ENCODE measurements at regions not wholly inside any gene's neighbourhood (a gene's known extent, or its start where the extent isn't known, plus 50 kb on each side); places are given as distances from the start of the nearest gene placed in this dataset.

DNA sequence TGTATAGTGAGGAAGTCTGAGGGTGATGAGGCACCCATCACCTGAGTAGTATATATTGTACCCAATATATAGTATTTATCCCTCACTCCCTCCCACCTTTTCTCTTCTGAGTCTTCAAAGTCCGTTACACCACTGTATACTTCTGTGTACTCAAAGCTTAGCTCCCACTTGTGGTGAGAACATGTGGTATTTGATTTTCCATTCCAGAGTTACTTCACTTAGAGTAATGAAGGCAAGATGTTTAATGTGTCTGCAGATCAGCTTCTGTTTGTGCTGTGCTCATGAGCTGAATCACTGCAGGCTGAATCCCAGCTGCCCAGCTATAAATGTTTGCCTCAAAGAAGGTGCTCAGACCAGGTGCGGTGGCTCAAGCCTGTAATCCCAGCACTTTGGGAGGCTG is 139.3 kb upstream of the FOXA2 start:
- no peak overlapping the region for H3K4me2 ChIP-seq (ENCODE audit: low read length)
- no peaks in the 10 kb centered on the region; the same call in 1 of the 2 replicates for H4K20me1 ChIP-seq (ENCODE audit: insufficient read depth, low read length)
- no peaks in the 10 kb centered on the region for H3K4me1 ChIP-seq (ENCODE audit: low read length)
- H3K79me2 ChIP-seq (ENCODE audit: low read length) = no peaks in the 10 kb centered on the region
- no peak overlapping the region for H3K4me3 ChIP-seq (ENCODE audit: low read length)
- no peak overlapping the region for H3K9ac ChIP-seq (ENCODE audit: low read length)
- no peaks in the 10 kb centered on the region for H3K36me3 ChIP-seq (replicated peaks; ENCODE audit: low read depth, low read length)
- TF ChIP-seq, protein P1, sequence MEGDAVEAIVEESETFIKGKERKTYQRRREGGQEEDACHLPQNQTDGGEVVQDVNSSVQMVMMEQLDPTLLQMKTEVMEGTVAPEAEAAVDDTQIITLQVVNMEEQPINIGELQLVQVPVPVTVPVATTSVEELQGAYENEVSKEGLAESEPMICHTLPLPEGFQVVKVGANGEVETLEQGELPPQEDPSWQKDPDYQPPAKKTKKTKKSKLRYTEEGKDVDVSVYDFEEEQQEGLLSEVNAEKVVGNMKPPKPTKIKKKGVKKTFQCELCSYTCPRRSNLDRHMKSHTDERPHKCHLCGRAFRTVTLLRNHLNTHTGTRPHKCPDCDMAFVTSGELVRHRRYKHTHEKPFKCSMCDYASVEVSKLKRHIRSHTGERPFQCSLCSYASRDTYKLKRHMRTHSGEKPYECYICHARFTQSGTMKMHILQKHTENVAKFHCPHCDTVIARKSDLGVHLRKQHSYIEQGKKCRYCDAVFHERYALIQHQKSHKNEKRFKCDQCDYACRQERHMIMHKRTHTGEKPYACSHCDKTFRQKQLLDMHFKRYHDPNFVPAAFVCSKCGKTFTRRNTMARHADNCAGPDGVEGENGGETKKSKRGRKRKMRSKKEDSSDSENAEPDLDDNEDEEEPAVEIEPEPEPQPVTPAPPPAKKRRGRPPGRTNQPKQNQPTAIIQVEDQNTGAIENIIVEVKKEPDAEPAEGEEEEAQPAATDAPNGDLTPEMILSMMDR (IDR thresholded peaks at IDR 0.05; ENCODE audit: low read depth, low read length) = no peak
- no peak for TF ChIP-seq EZH2phosphoT487 (IDR thresholded peaks at IDR 0.05; ENCODE audit: low read depth)
- H3K27ac ChIP-seq (ENCODE audit: low read length) = no peak overlapping the region
- no peaks in the 10 kb centered on the region for H3K9me3 ChIP-seq (ENCODE audit: insufficient read depth, low read length)
- H3K27me3 ChIP-seq (ENCODE audit: low read depth, low read length) = peaks cover 13% of the 10 kb centered on the region
- no peak overlapping the region for H2AFZ ChIP-seq (ENCODE audit: low read depth, low read length)

DNA sequence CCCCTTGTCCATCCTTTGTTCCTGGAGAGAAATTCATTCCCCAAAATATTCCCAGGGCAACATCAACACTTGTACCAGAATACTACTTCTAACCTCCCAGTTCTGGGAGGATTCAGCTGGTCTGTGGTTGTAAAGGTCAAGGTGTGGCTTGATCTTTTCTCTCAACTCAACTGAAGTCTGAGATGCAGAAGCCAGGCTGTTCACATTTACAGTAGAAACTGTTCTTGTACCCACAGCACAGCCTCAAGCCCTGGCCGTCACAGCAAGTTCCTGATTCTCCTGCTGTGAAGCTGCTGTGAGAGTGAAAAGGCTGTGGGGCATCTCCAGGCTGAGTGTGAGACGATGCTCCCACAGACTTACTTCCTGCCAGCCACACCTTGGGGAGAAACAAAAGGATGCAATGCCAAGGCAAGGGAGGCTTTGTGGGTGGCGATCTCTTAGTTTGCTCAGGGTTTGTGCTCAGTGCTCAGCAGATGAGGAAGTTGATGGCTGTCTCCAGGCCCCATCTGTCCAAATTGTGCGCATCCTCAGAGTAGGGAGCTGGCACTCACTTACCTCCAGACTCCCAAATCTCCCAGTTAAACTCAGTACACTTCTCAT is 143.9 kb upstream of the FOXA2 start:
- no peaks in the 10 kb centered on the region; the same call in 1 of the 2 replicates for H4K20me1 ChIP-seq (ENCODE audit: insufficient read depth, low read length)
- H3K27me3 ChIP-seq (ENCODE audit: low read depth, low read length) = peaks cover 11% of the 10 kb centered on the region; the same call in 1 of the 2 replicates
- no peaks in the 10 kb centered on the region for H3K79me2 ChIP-seq (ENCODE audit: low read length)
- H3K9me3 ChIP-seq (ENCODE audit: insufficient read depth, low read length) = no peaks in the 10 kb centered on the region
- TF ChIP-seq EZH2phosphoT487 (IDR thresholded peaks at IDR 0.05; ENCODE audit: low read depth) = no peak
- TF ChIP-seq, protein P1 (IDR thresholded peaks at IDR 0.05; ENCODE audit: low read depth, low read length) = no peak
- H3K4me2 ChIP-seq (ENCODE audit: low read length) = no peak overlapping the region
- peaks cover 5% of the 10 kb centered on the region; the same call in 1 of the 2 replicates for H3K4me1 ChIP-seq (ENCODE audit: low read length)
- H3K36me3 ChIP-seq (replicated peaks; ENCODE audit: low read depth, low read length) = no peaks in the 10 kb centered on the region
- no peak overlapping the region for H3K9ac ChIP-seq (ENCODE audit: low read length)
- H3K27ac ChIP-seq (ENCODE audit: low read length) = no peak overlapping the region
- no peak overlapping the region for H2AFZ ChIP-seq (ENCODE audit: low read depth, low read length)
- H3K4me3 ChIP-seq (ENCODE audit: low read length) = no peak overlapping the region

DNA sequence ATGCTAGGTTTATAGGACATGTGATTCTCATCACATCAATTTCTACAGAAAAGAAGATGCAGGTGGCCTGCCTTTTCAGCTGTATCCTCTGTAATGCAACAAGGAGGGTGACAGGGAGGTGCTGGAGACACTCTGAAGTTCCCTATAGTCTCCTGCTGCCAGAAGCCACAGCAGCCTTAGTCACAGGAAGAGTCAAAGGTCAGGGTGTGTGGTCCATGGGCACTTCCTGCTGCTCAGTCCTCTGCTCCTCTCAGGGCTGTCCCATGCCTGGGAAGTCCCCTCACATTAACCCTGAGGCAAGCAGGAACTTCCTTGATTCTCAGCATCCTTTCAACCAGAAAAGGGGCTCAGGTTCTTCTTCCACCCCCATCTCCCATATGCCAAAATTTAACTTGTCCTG is 144.8 kb upstream of the FOXA2 start:
- Histone ChIP-seq H3K9ac (ENCODE audit: low read length) (no peak overlapping the region), H3K79me2 (ENCODE audit: low read length) (no peaks in the 10 kb centered on the region), H2AFZ (ENCODE audit: low read depth, low read length) (no peak overlapping the region), H3K9me3 (ENCODE audit: insufficient read depth, low read length) (no peaks in the 10 kb centered on the region), H3K27me3 (ENCODE audit: low read depth, low read length) (peaks cover 11% of the 10 kb centered on the region; the same call in 1 of the 2 replicates), H3K27ac (ENCODE audit: low read length) (no peak overlapping the region), H4K20me1 (ENCODE audit: insufficient read depth, low read length) (no peaks in the 10 kb centered on the region; the same call in 1 of the 2 replicates), H3K4me1 (ENCODE audit: low read length) (peaks cover 5% of the 10 kb centered on the region; the same call in 1 of the 2 replicates), H3K4me3 (ENCODE audit: low read length) (no peak overlapping the region), H3K4me2 (ENCODE audit: low read length) (no peak overlapping the region), H3K36me3 (replicated peaks; ENCODE audit: low read depth, low read length) (no peaks in the 10 kb centered on the region)
- TF ChIP-seq, protein P1 (IDR thresholded peaks at IDR 0.05; ENCODE audit: low read depth, low read length) = no peak

DNA sequence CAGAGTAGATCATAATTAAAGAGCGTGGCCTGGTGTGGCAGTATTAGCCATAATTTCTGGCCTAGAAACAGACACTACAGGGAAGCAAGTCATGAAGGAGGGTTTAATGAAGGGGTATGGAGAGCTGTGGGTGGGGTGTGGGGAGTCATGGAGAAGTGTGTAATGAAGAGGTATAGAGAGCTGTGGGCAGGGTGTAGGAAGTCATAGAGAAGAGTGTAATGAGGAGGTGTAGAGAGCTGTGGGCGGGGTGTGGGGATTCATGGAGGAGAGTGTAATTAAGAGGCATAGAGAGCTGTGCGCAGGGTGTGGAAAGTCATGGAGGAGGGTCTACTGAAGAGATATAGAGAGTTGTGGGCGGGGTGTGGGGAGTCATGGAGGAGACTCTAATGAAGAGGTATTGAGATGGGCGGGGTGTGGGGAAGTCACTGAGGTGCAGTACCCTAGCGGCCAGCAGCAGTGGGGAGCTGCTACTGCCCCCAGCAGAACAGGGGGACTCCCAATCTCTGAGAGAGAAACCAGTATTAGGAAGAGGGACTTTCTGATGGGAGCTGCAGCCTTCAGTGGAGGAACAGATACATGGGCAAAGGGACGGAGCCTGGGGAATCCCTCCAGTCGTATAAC is 145.4 kb upstream of the FOXA2 start:
- no peak overlapping the region for H3K9ac ChIP-seq (ENCODE audit: low read length)
- H4K20me1 ChIP-seq (ENCODE audit: insufficient read depth, low read length) = no peaks in the 10 kb centered on the region; the same call in 1 of the 2 replicates
- H3K4me2 ChIP-seq (ENCODE audit: low read length) = no peak overlapping the region; the same call in 1 of the 2 replicates

More for the DNA sequence above, 145.4 kb upstream of the FOXA2 start:
- H3K27me3 ChIP-seq (ENCODE audit: low read depth, low read length) = peaks cover 11% of the 10 kb centered on the region; the same call in 1 of the 2 replicates
- TF ChIP-seq, protein P1 (IDR thresholded peaks at IDR 0.05; ENCODE audit: low read depth, low read length) = no peak
- no peak for TF ChIP-seq EZH2phosphoT487 (IDR thresholded peaks at IDR 0.05; ENCODE audit: low read depth)
- no peaks in the 10 kb centered on the region for H3K9me3 ChIP-seq (ENCODE audit: insufficient read depth, low read length)
- no peaks in the 10 kb centered on the region for H3K79me2 ChIP-seq (ENCODE audit: low read length)
- H2AFZ ChIP-seq (ENCODE audit: low read depth, low read length) = no peak overlapping the region
- no peaks in the 10 kb centered on the region for H3K36me3 ChIP-seq (replicated peaks; ENCODE audit: low read depth, low read length)
- H3K4me1 ChIP-seq (ENCODE audit: low read length) = peaks cover 5% of the 10 kb centered on the region; the same call in 1 of the 2 replicates
- no peak overlapping the region for H3K4me3 ChIP-seq (ENCODE audit: low read length)
- no peak overlapping the region for H3K27ac ChIP-seq (ENCODE audit: low read length)

Data from OCI-LY3 (cell line).